ENCODE measurements at regions not wholly inside any gene's neighbourhood (a gene's known extent, or its start where the extent isn't known, plus 50 kb on each side); places are given as distances from the start of the nearest gene placed in this dataset.

- no peaks in the 10 kb centered on the region for H3K4me1 ChIP-seq
- no peak overlapping the region for H3K4me3 ChIP-seq
- CTCF ChIA-PET, result interaction anchor here (0.7 to 1.0 kb wide), 4 partner anchors 12 to 291 kb away, joined by 3 to 4 read pairs (median 4); no protein-coding TSS in a partner anchor
- no peak for FAIRE-seq
- ATAC-seq, result no peak
- TF ChIP-seq, protein P1, sequence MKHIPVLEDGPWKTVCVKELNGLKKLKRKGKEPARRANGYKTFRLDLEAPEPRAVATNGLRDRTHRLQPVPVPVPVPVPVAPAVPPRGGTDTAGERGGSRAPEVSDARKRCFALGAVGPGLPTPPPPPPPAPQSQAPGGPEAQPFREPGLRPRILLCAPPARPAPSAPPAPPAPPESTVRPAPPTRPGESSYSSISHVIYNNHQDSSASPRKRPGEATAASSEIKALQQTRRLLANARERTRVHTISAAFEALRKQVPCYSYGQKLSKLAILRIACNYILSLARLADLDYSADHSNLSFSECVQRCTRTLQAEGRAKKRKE (CRISPR knock-in tag; IDR thresholded peaks at IDR 0.05; ENCODE audit: low read depth), result no peak
- no peak for TF ChIP-seq CHD4 (IDR thresholded peaks at IDR 0.05; ENCODE audit: borderline replicate concordance)
- no peak for TF ChIP-seq FOXS1 (CRISPR knock-in tag; IDR thresholded peaks at IDR 0.05)
- TF ChIP-seq, protein P2, sequence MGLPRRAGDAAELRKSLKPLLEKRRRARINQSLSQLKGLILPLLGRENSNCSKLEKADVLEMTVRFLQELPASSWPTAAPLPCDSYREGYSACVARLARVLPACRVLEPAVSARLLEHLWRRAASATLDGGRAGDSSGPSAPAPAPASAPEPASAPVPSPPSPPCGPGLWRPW (IDR thresholded peaks at IDR 0.05), result no peak
- no peak for TF ChIP-seq FOSB (CRISPR knock-in tag; IDR thresholded peaks at IDR 0.05)
- no peak for TF ChIP-seq HOXB5 (CRISPR knock-in tag; IDR thresholded peaks at IDR 0.05)
- no peak for TF ChIP-seq RNF2 (IDR thresholded peaks at IDR 0.05; ENCODE audit: borderline replicate concordance, low read depth)
- no peaks in the 10 kb centered on the region for H3K9me3 ChIP-seq
- POLR2A ChIA-PET, result no interaction called here
- 76% methylated on average over 11 of the region's 11 CpGs for WGBS (ENCODE audit: missing lambda C conversion rate)
- no peak overlapping the region for H3K27ac ChIP-seq
- no peak overlapping the region for H3K4me2 ChIP-seq
- no peak for DNase-seq (ENCODE audit: low read depth in 1 of 2, low spot score in 1 of 2)
Measured at GRCh38 chr2:163466331-163467250, 269.2 kb downstream of the FIGN start.

DNA sequence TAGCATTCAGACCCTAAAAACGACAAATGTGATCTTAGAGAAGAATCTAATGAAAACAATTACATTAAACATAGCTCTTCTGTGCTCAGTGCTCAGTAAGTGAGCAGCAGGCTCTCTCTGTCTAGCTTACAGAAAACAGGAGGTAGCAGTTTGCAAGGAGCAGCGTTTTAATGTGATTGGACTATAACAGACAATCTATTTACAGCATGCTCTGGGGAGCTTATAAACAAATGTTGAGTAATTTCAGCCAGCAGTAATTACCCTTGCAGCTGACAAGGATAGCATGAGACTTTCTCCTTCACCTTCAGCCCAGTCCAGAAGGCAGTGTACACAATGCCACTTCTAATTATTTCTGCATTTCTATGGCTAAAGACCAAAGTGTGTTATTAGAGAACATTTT, 270.4 kb downstream of the FIGN start:
- Histone ChIP-seq H3K4me2 (no peak overlapping the region), H3K27ac (no peak overlapping the region), H3K4me1 (no peaks in the 10 kb centered on the region), H3K9me3 (no peaks in the 10 kb centered on the region), H3K4me3 (no peak overlapping the region)
- no peak for TF ChIP-seq RAD21 (conservative IDR thresholded peaks at IDR 0.05 in 1 of 2, IDR thresholded peaks at IDR 0.05 in 1 of 2)
- no peak for FAIRE-seq
- no peak for DNase-seq (ENCODE audit: low read depth in 1 of 2, low spot score in 1 of 2)
- ChIA-PET CTCF (no interaction called here), POLR2A (no interaction called here)
- WGBS (ENCODE audit: missing lambda C conversion rate), result 7% methylated on average over 2 of the region's 2 CpGs
- no peak for ATAC-seq

DNA sequence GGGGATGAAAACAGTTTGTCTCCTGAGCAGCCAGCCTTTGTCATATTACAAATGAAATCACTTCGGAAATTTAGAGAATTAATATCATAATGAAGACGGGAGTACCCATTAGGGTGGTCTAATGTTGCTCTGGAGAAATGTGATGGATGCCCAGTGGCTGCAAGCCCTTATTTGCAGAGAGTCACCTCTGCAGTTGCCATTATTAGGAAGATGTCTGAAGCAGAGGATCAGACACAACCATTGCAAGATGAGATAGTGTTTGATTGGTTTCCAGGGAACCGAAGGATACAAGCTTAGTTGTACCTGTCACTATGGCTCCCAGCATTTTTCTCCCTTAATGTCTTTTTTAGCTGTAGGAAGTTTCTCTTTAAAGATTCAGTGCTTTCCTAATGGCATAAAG, 272.4 kb downstream of the FIGN start:
- no peak for FAIRE-seq
- no peak for DNase-seq (ENCODE audit: low read depth in 1 of 2, low spot score in 1 of 2)
- no peak overlapping the region for H3K4me2 ChIP-seq
- POLR2A ChIA-PET, result no interaction called here
- no peak for TF ChIP-seq FOSL2 (IDR thresholded peaks at IDR 0.05)
- no peak for TF ChIP-seq FOSL2 (CRISPR knock-in tag; IDR thresholded peaks at IDR 0.05)
- no peak for TF ChIP-seq ZC3H11A (IDR thresholded peaks at IDR 0.05)
- TF ChIP-seq PHF8 (IDR thresholded peaks at IDR 0.05; ENCODE audit: borderline replicate concordance, low read depth), result no peak
- TF ChIP-seq REST (IDR thresholded peaks at IDR 0.05), result no peak
- no peak for TF ChIP-seq MYC (IDR thresholded peaks at IDR 0.05; ENCODE audit: borderline replicate concordance, low read length)
- TF ChIP-seq USF2 (IDR thresholded peaks at IDR 0.05), result no peak
- TF ChIP-seq FOSB (CRISPR knock-in tag; IDR thresholded peaks at IDR 0.05), result no peak
- TF ChIP-seq ZFP36 (IDR thresholded peaks at IDR 0.05; ENCODE audit: borderline replicate concordance, partially characterized antibody), result no peak
- TF ChIP-seq PBX3 (IDR thresholded peaks at IDR 0.05), result no peak
- H3K9me3 ChIP-seq, result no peaks in the 10 kb centered on the region
- WGBS (ENCODE audit: missing lambda C conversion rate), result 87% methylated on average over 3 of the region's 3 CpGs
- no peak overlapping the region for H3K27ac ChIP-seq
- H3K4me1 ChIP-seq, result no peaks in the 10 kb centered on the region
- CTCF ChIA-PET, result interaction anchor here (0.6 to 1.3 kb wide), 3 partner anchors 8 to 529 kb away, joined by 3 to 4 read pairs (median 3); no protein-coding TSS in a partner anchor
- H3K4me3 ChIP-seq, result no peak overlapping the region
- no peak for ATAC-seq

Measured in A549 (cell line).